GM23338 (cell line): ENCODE measurements at regions not wholly inside any gene's neighbourhood (a gene's known extent, or its start where the extent isn't known, plus 50 kb on each side); places are given as distances from the start of the nearest gene placed in this dataset.
A peak's percentile ranks its signal among the peaks of the same experiment; 100 is the strongest.

ENCODE experiments used
- ATAC-seq: fragments of 200-7000 bp; cut with Tn5 transposase; 3 replicates; pipeline ENCODE4 v1.9.1; 2020
- DNase-seq: peaks from one replicate; pipeline ENCODE4 v3.0.0-alpha.2; 2015; ENCODE audit warnings: low spot score
- H2AFZ ChIP-seq: fragments of 200-600 bp; sonication (generic); 2 replicates; pipeline ENCODE4 v1.8.0; 2016; ENCODE audit warnings: antibody characterized with exemption, mild to moderate bottlenecking, moderate library complexity
- H3F3A ChIP-seq: fragments of 200-600 bp; sonication (generic); replicated peaks from 2 replicates; pipeline ENCODE4 v1.8.0; 2017; ENCODE audit warnings: antibody characterized with exemption, mixed run types, low read depth
- H3K27ac ChIP-seq: fragments of 200-600 bp; sonication (generic); 2 replicates; pipeline ENCODE4 v1.6.1; 2016; ENCODE audit warnings: low read depth
- H3K27me3 ChIP-seq: fragments of 200-600 bp; sonication (generic); 2 replicates; pipeline ENCODE4 v1.8.0; 2016; ENCODE audit warnings: mild to moderate bottlenecking, mixed run types, moderate library complexity; ENCODE audit not compliant: insufficient read depth
- H3K36me3 ChIP-seq: fragments of 200-600 bp; sonication (generic); 2 replicates; pipeline ENCODE4 v1.8.0; 2016; ENCODE audit warnings: mild to moderate bottlenecking; ENCODE audit not compliant: insufficient read depth
- H3K4me1 ChIP-seq: fragments of 200-600 bp; sonication (generic); 2 replicates; pipeline ENCODE4 v1.8.0; 2016; ENCODE audit warnings: mild to moderate bottlenecking, moderate library complexity; ENCODE audit not compliant: insufficient read depth
- H3K4me2 ChIP-seq: fragments of 200-600 bp; sonication (generic); 2 replicates; pipeline ENCODE4 v1.7.1; 2017; ENCODE audit warnings: mixed run types
- H3K4me3 ChIP-seq: fragments of 200-600 bp; sonication (generic); 2 replicates; pipeline ENCODE4 v1.6.1; 2016; ENCODE audit warnings: mixed run types
- H3K79me2 ChIP-seq: fragments of 200-600 bp; sonication (generic); replicated peaks from 2 replicates; pipeline ENCODE4 v1.8.0; 2017; ENCODE audit warnings: mild to moderate bottlenecking; ENCODE audit not compliant: insufficient read depth
- H3K9me2 ChIP-seq: fragments of 200-600 bp; sonication (generic); 2 replicates; pipeline ENCODE4 v1.8.0; 2017; ENCODE audit not compliant: insufficient read depth
- H4K20me1 ChIP-seq: fragments of 200-600 bp; sonication (generic); replicated peaks from 2 replicates; pipeline ENCODE4 v1.8.0; 2017; ENCODE audit warnings: mild to moderate bottlenecking; ENCODE audit not compliant: insufficient read depth
- H3K27ac Mint-ChIP-seq: 2 replicates; pipeline ENCODE4 v1.8.0; 2020; ENCODE audit warnings: inconsistent platforms, mild to moderate bottlenecking, moderate library complexity, mixed read lengths
- H3K27me3 Mint-ChIP-seq: 3 replicates; pipeline ENCODE4 v1.8.0; 2022; ENCODE audit warnings: low read depth, mild to moderate bottlenecking, moderate library complexity, mixed read lengths, inconsistent platforms; ENCODE audit not compliant: insufficient read depth, poor library complexity
- H3K36me3 Mint-ChIP-seq: 3 replicates; pipeline ENCODE4 v1.8.0; 2021; ENCODE audit warnings: low read depth, mild to moderate bottlenecking, inconsistent platforms, moderate library complexity, mixed read lengths
- H3K4me1 Mint-ChIP-seq: 3 replicates; pipeline ENCODE4 v1.8.0; 2020; ENCODE audit warnings: mild to moderate bottlenecking, inconsistent platforms, mixed read lengths
- H3K4me3 Mint-ChIP-seq: 3 replicates; pipeline ENCODE4 v1.8.0; 2021; ENCODE audit warnings: moderate library complexity, mild to moderate bottlenecking, inconsistent platforms, mixed read lengths
- H3K9me3 Mint-ChIP-seq: 3 replicates; pipeline ENCODE4 v1.8.0; 2020; ENCODE audit warnings: moderate library complexity, mild to moderate bottlenecking, inconsistent platforms, mixed read lengths
- CREB1 ChIP-seq: fragments of 250-450 bp; sonication (Bioruptor Pico); IDR thresholded peaks from 2 replicates; pipeline ENCODE4 v1.5.0; 2020; ENCODE audit warnings: low read depth, mild to moderate bottlenecking, moderate library complexity
- CTCF ChIP-seq, 2 experiments: fragments of 200-600 bp in 1 of 2; sonication (generic) in 1 of 2; conservative IDR thresholded peaks; 2 replicates each; pipeline versions ENCODE4 v1.5.1 to v1.6.1; 2016 to 2017; ENCODE audit warnings: antibody characterized with exemption in 2 of 2, low read depth in 2 of 2, mild to moderate bottlenecking in 2 of 2, moderate library complexity in 1 of 2
- ETS1 ChIP-seq: IDR thresholded peaks from 2 replicates; pipeline ENCODE4 v1.6.1; 2016; ENCODE audit warnings: antibody characterized with exemption
- EZH2 ChIP-seq: fragments of 200-600 bp; sonication (generic); IDR thresholded peaks from one replicate; pipeline ENCODE4 v1.8.0; 2017; ENCODE audit warnings: antibody characterized with exemption, mild to moderate bottlenecking, low read depth; ENCODE audit not compliant: unreplicated experiment
- JUNB ChIP-seq: IDR thresholded peaks from one replicate; pipeline ENCODE4 v1.6.1; 2016; ENCODE audit warnings: antibody characterized with exemption; ENCODE audit not compliant: unreplicated experiment
- NANOG ChIP-seq: IDR thresholded peaks from 2 replicates; pipeline ENCODE4 v1.6.1; 2016; ENCODE audit warnings: antibody characterized with exemption, borderline replicate concordance
- POLR2AphosphoS5 ChIP-seq: IDR thresholded peaks from 2 replicates; pipeline ENCODE4 v1.6.1; 2016; ENCODE audit warnings: antibody characterized with exemption, low read depth
- REST ChIP-seq: IDR thresholded peaks from one replicate; pipeline ENCODE4 v1.6.1; 2018; ENCODE audit warnings: antibody characterized with exemption; ENCODE audit not compliant: unreplicated experiment
- ZNF114 ChIP-seq: fragments of 250-450 bp; sonication (Bioruptor Pico); IDR thresholded peaks from 2 replicates; pipeline ENCODE4 v1.5.0; 2020; ENCODE audit warnings: mild to moderate bottlenecking, moderate library complexity
- ZNF331 ChIP-seq: fragments of 250-450 bp; sonication (Bioruptor Pico); IDR thresholded peaks from 2 replicates; pipeline ENCODE4 v1.5.0; 2020; ENCODE audit warnings: low read depth, mild to moderate bottlenecking, moderate library complexity

GRCh38 chr1:61566177-61566576 is 158.8 kb downstream of the TM2D1 start (continued):
- no peak for TF ChIP-seq ETS1
- no peak for TF ChIP-seq CTCF (conservative IDR thresholded peaks at IDR 0.05; ENCODE audit: low read depth in 2 of 2)
- TF ChIP-seq ZNF114 (CRISPR knock-in tag), result no peak

GRCh38 chr1:61563611-61564010 is 161.3 kb downstream of the TM2D1 start:
- no peaks in the 10 kb centered on the region for H4K20me1 ChIP-seq
- ATAC-seq (no peak), DNase-seq (no peak)
- H3K27me3 Mint-ChIP-seq, result no peaks in the 10 kb centered on the region
- H3K27me3 ChIP-seq, result no peaks in the 10 kb centered on the region
- H3K9me2 ChIP-seq, result peaks cover 20% of the 10 kb centered on the region; the same call in 1 of the 2 replicates
- no peak overlapping the region for H3K27ac ChIP-seq
- no peaks in the 10 kb centered on the region for H3K4me1 Mint-ChIP-seq
- H2AFZ ChIP-seq, result no peak overlapping the region
- H3K4me1 ChIP-seq, result no peaks in the 10 kb centered on the region
- H3K4me3 Mint-ChIP-seq, result no peak overlapping the region
- H3F3A ChIP-seq, result no peaks in the 10 kb centered on the region
- H3K9me3 Mint-ChIP-seq, result peaks cover 20% of the 10 kb centered on the region
- no peak overlapping the region for H3K4me3 ChIP-seq
- TF ChIP-seq EZH2, result no peak
- TF ChIP-seq ETS1, result no peak
- no peak for TF ChIP-seq JUNB
- TF ChIP-seq POLR2AphosphoS5, result no peak
- TF ChIP-seq CREB1 (CRISPR knock-in tag), result no peak
- no peak overlapping the region for H3K4me2 ChIP-seq
- H3K36me3 ChIP-seq, result no peaks in the 10 kb centered on the region
- no peaks in the 10 kb centered on the region for H3K79me2 ChIP-seq
- peaks cover 10% of the 10 kb centered on the region for H3K36me3 Mint-ChIP-seq
- H3K27ac Mint-ChIP-seq, result no peak overlapping the region

GRCh38 chr1:61561666-61562065 is 163.3 kb downstream of the TM2D1 start:
- Mint-ChIP-seq H3K4me3 (no peak overlapping the region), H3K9me3 (peaks cover 17% of the 10 kb centered on the region), H3K4me1 (no peaks in the 10 kb centered on the region), H3K36me3 (peaks cover 10% of the 10 kb centered on the region), H3K27ac (no peak overlapping the region), H3K27me3 (no peaks in the 10 kb centered on the region)
- Histone ChIP-seq H3K27ac (no peak overlapping the region), H4K20me1 (no peaks in the 10 kb centered on the region), H3K9me2 (peaks cover 20% of the 10 kb centered on the region; the same call in 1 of the 2 replicates), H3K36me3 (no peaks in the 10 kb centered on the region), H3K27me3 (no peaks in the 10 kb centered on the region), H3K4me2 (no peak overlapping the region), H2AFZ (peak overlapping the region; percentile 18; the same call in 1 of the 2 replicates), H3K4me1 (no peaks in the 10 kb centered on the region), H3K79me2 (no peaks in the 10 kb centered on the region), H3K4me3 (no peak overlapping the region), H3F3A (no peaks in the 10 kb centered on the region)
- DNase-seq (no peak), ATAC-seq (no peak)
- TF ChIP-seq EZH2 (no peak), JUNB (no peak), CREB1 (CRISPR knock-in tag) (no peak), NANOG (no peak), ZNF114 (CRISPR knock-in tag) (no peak), REST (no peak), ZNF331 (CRISPR knock-in tag) (no peak)
